ENCODE measurements at regions not wholly inside any gene's neighbourhood (a gene's known extent, or its start where the extent isn't known, plus 50 kb on each side); places are given as distances from the start of the nearest gene placed in this dataset.

GRCh38 chr20:10806539-10806938 lies 132.7 kb upstream of the JAG1 start:
- DNase-seq (ENCODE audit: low read depth, low spot score), result no peak

GRCh38 chr20:10807013-10807412 lies 133.2 kb upstream of the JAG1 start:
- no peak for DNase-seq (ENCODE audit: low read depth, low spot score)

GRCh38 chr20:10812759-10813327 lies 139.0 kb upstream of the JAG1 start:
- no peak for DNase-seq (ENCODE audit: low read depth, low spot score)

GRCh38 chr20:10823585-10823984 lies 149.8 kb upstream of the JAG1 start:
- no peak for DNase-seq (ENCODE audit: low read depth, low spot score)

GRCh38 chr20:10824750-10825500 lies 151.1 kb upstream of the JAG1 start:
- DNase-seq (ENCODE audit: low read depth, low spot score), result no peak

- no peak for DNase-seq (ENCODE audit: low read depth, low spot score)
Measured at GRCh38 chr20:10826111-10826510, 152.3 kb upstream of the JAG1 start.

GRCh38 chr20:10828180-10828579 lies 154.4 kb upstream of the JAG1 start:
- no peak for DNase-seq (ENCODE audit: low read depth, low spot score)

GRCh38 chr20:10832141-10832540 lies 158.3 kb upstream of the JAG1 start:
- DNase-seq (ENCODE audit: low read depth, low spot score), result no peak

GRCh38 chr20:10837901-10838300 lies 164.1 kb upstream of the JAG1 start:
- DNase-seq (ENCODE audit: low read depth, low spot score), result no peak

GRCh38 chr20:10842116-10842515 lies 168.3 kb upstream of the JAG1 start:
- DNase-seq (ENCODE audit: low read depth, low spot score), result no peak

- no peak for DNase-seq (ENCODE audit: low read depth, low spot score)
Measured at GRCh38 chr20:10843146-10843711, 169.4 kb upstream of the JAG1 start.

GRCh38 chr20:10846766-10847165 lies 173.0 kb upstream of the JAG1 start:
- no peak for DNase-seq (ENCODE audit: low read depth, low spot score)

GRCh38 chr20:10848810-10849370 lies 175.1 kb upstream of the JAG1 start:
- DNase-seq (ENCODE audit: low read depth, low spot score), result peak; percentile 49

GRCh38 chr20:10853176-10853575 lies 179.4 kb upstream of the JAG1 start:
- no peak for DNase-seq (ENCODE audit: low read depth, low spot score)

GRCh38 chr20:10853731-10854130 lies 179.9 kb upstream of the JAG1 start:
- no peak for DNase-seq (ENCODE audit: low read depth, low spot score)

GRCh38 chr20:10854976-10855375 lies 181.2 kb upstream of the JAG1 start:
- no peak for DNase-seq (ENCODE audit: low read depth, low spot score)

- no peak for DNase-seq (ENCODE audit: low read depth, low spot score)
Measured at GRCh38 chr20:10855778-10856177, 182.0 kb upstream of the JAG1 start.

- no peak for DNase-seq (ENCODE audit: low read depth, low spot score)
Measured at GRCh38 chr20:10856237-10857015, 182.6 kb upstream of the JAG1 start.

GRCh38 chr20:10857352-10858070 lies 183.7 kb upstream of the JAG1 start:
- no peak for DNase-seq (ENCODE audit: low read depth, low spot score)

GRCh38 chr20:10861090-10861489 lies 187.3 kb upstream of the JAG1 start:
- no peak for DNase-seq (ENCODE audit: low read depth, low spot score)

GRCh38 chr20:10861619-10862018 lies 187.8 kb upstream of the JAG1 start:
- DNase-seq (ENCODE audit: low read depth, low spot score), result no peak

Data from smooth muscle cell of the brain vasculature (primary cell).